Endothelial cell of umbilical vein (primary cell): ENCODE measurements at regions not wholly inside any gene's neighbourhood (a gene's known extent, or its start where the extent isn't known, plus 50 kb on each side); places are given as distances from the start of the nearest gene placed in this dataset.

Experiments used
- BruUV-seq: library from RNA; stranded (reverse); fragments of 400-500 nt; replicated peaks from 2 replicates; lab custom pipeline; 2021; lab: Mats Ljungman, UMichigan
- CTCF ChIA-PET: fragments of 300-600, 350-600 bp; sonication (Branson Sonifier 250); formaldehyde crosslinking; loops from one replicate; lab custom pipeline; 2021; ENCODE audit warnings: antibody characterized with exemption, inconsistent platforms; lab: Charles Lee
- POLR2A ChIA-PET: fragments of 300-600, 350-600 bp; sonication (Branson Sonifier 250); formaldehyde crosslinking; loops from one replicate; lab custom pipeline; 2021; ENCODE audit warnings: antibody characterized with exemption, inconsistent platforms; lab: Charles Lee
- DNase-seq: peaks from one replicate; pipeline ENCODE4 v3.0.0-alpha.2; 2011; ENCODE audit warnings: low read depth, low spot score
- FAIRE-seq: peaks from 2 replicates; lab custom pipeline; 2011; peaks lifted over from hg19 to GRCh38; lab: Jason Lieb, UNC
- H2AFZ ChIP-seq: 2 replicates; pipeline ENCODE4 v1.6.0; 2012; ENCODE audit warnings: low read depth, low read length, control low read depth, inconsistent platforms
- H3K27ac ChIP-seq: 2 replicates; pipeline ENCODE4 v1.5.1; 2011; ENCODE audit warnings: low read depth, mild to moderate bottlenecking, control low read depth, low read length, moderate library complexity; ENCODE audit not compliant: insufficient read depth
- H3K27me3 ChIP-seq, 2 experiments: 2 replicates each; pipeline versions ENCODE4 v1.6.0 to v1.6.1; 2011; ENCODE audit warnings: low read length in 2 of 2, mixed read lengths in 1 of 2; ENCODE audit not compliant: control insufficient read depth in 2 of 2, insufficient read depth in 2 of 2
- H3K36me3 ChIP-seq, 2 experiments: 2 replicates in 1 of 2; 3 replicates in 1 of 2; pipeline ENCODE4 v1.5.1; 2011; ENCODE audit warnings: low read length in 2 of 2, mild to moderate bottlenecking in 1 of 2, moderate library complexity in 1 of 2; ENCODE audit not compliant: control insufficient read depth in 2 of 2, insufficient read depth in 2 of 2; ENCODE audit errors: extremely low read depth in 1 of 2
- H3K4me1 ChIP-seq: 3 replicates; pipeline ENCODE4 v1.5.1; 2011; ENCODE audit warnings: mild to moderate bottlenecking, low read length; ENCODE audit not compliant: control insufficient read depth, insufficient read depth; ENCODE audit errors: extremely low read depth
- H3K4me2 ChIP-seq: 2 replicates; pipeline ENCODE4 v1.6.1; 2011; ENCODE audit warnings: low read length, control low read depth, mixed read lengths; ENCODE audit not compliant: insufficient read depth
- H3K4me3 ChIP-seq, 3 experiments: fragments of 200-600 bp in 1 of 3; sonication (generic), shearing (Covaris generic) in 1 of 3; replicated peaks in 1 of 3; 2 replicates each; pipeline ENCODE4 v1.5.1; 2011 to 2016; ENCODE audit warnings: control low read depth in 3 of 3, low read length in 3 of 3, mild to moderate bottlenecking in 2 of 3, inconsistent platforms in 1 of 3, low read depth in 1 of 3, moderate library complexity in 1 of 3; ENCODE audit not compliant: insufficient read depth in 1 of 3
- H3K79me2 ChIP-seq: 2 replicates; pipeline ENCODE4 v1.6.0; 2012; ENCODE audit warnings: low read length, inconsistent platforms; ENCODE audit not compliant: control insufficient read depth, insufficient read depth
- H3K9ac ChIP-seq: replicated peaks from 2 replicates; pipeline ENCODE3; 2011; ENCODE audit warnings: low read length, control low read depth; ENCODE audit not compliant: insufficient read depth; ENCODE audit errors: extremely low read depth
- H3K9me1 ChIP-seq: replicated peaks from 3 replicates; pipeline ENCODE4 v1.6.0; 2011; ENCODE audit warnings: mild to moderate bottlenecking, low read length; ENCODE audit not compliant: control insufficient read depth, insufficient read depth; ENCODE audit errors: extremely low read depth
- H3K9me3 ChIP-seq: replicated peaks from 2 replicates; pipeline ENCODE4 v1.5.1; 2012; ENCODE audit warnings: low read length, inconsistent platforms; ENCODE audit not compliant: control insufficient read depth, insufficient read depth
- H4K20me1 ChIP-seq: replicated peaks from 2 replicates; pipeline ENCODE3; 2011; ENCODE audit warnings: mild to moderate bottlenecking, low read length; ENCODE audit not compliant: control insufficient read depth, insufficient read depth; ENCODE audit errors: extremely low read depth
- CTCF ChIP-seq, 2 donors: IDR thresholded peaks; 1 replicate in 1 of 2; 2 replicates in 1 of 2; pipeline ENCODE4 v1.5.1; 2011; ENCODE audit warnings: low read length in 2 of 2, mild to moderate bottlenecking in 2 of 2, moderate library complexity in 2 of 2, control low read depth in 1 of 2, inconsistent platforms in 1 of 2, low read depth in 1 of 2; ENCODE audit not compliant: insufficient read depth in 1 of 2; ENCODE audit errors: extremely low read depth in 1 of 2
- EZH2 ChIP-seq: IDR thresholded peaks from 2 replicates; pipeline ENCODE4 v1.6.1; 2012; ENCODE audit warnings: borderline replicate concordance, low read depth, mild to moderate bottlenecking, moderate library complexity, low read length, inconsistent platforms; ENCODE audit not compliant: severe bottlenecking
- FOS ChIP-seq: IDR thresholded peaks from 2 replicates; pipeline ENCODE4 v1.6.1; 2011; ENCODE audit warnings: mild to moderate bottlenecking, low read length, moderate library complexity, borderline replicate concordance; ENCODE audit not compliant: insufficient read depth
- GATA2 ChIP-seq: IDR thresholded peaks from 2 replicates; pipeline ENCODE4 v1.7.0; 2011; ENCODE audit warnings: low read depth, mild to moderate bottlenecking, moderate library complexity, mixed read lengths, low read length; ENCODE audit not compliant: insufficient read length, insufficient read depth
- JUN ChIP-seq: IDR thresholded peaks from 2 replicates; pipeline ENCODE4 v1.6.1; 2011; ENCODE audit warnings: borderline replicate concordance, low read depth; ENCODE audit not compliant: insufficient read length, insufficient read depth
- MYC ChIP-seq: IDR thresholded peaks from one replicate; pipeline ENCODE4 v1.6.1; 2011; ENCODE audit warnings: mild to moderate bottlenecking, low read depth, low read length
- POLR2A ChIP-seq: IDR thresholded peaks from 2 replicates; pipeline ENCODE4 v1.6.1; 2012; ENCODE audit warnings: low read depth, mild to moderate bottlenecking, control low read depth, low read length
- POLR2AphosphoS5 ChIP-seq: IDR thresholded peaks from 2 replicates; pipeline ENCODE4 v1.6.1; 2012; ENCODE audit warnings: low read depth, mild to moderate bottlenecking, control low read depth, low read length, moderate library complexity; ENCODE audit not compliant: insufficient read depth
- dilution Hi-C: fragments of 300-500 bp; cut with MboI; formaldehyde crosslinking; loops from one replicate; pipeline ENCODE4 v1.15.0; 2019; ENCODE audit warnings: low sequenced_read_pairs; ENCODE audit not compliant: extremely low pct_ligation_motif_present
- intact Hi-C: fragments of 100-400 bp; cut with micrococcal nuclease; formaldehyde crosslinking; loops from one replicate; pipeline ENCODE4 v1.10.0; 2022
- TF ChIP-seq, protein P1 (sequence below): IDR thresholded peaks from 2 replicates; pipeline ENCODE4 v1.6.1; 2011; ENCODE audit not compliant: insufficient read depth, insufficient read length

DNA sequence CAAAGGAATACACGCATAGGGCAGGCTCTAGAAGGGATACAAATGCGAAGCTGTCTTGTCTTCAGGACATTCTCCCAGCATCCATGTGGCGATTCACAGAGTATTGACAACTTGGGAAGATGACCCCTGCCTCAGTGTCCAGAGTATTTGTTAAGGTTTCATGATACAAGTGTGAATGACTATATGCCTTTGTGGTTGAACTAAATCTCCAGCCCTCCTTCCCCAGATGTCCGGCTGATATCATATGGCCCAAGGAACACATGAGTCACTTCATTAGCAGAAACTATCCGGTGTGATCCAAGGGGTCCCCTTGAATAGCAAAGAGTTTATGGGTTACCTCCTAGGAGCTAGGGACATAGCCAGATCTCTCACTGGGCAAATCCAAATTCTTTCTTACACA is 151.0 kb downstream of the INSIG2 start:
- Histone ChIP-seq H3K9me1 (no peaks in the 10 kb centered on the region), H3K4me3 (no peak overlapping the region), H2AFZ (no peak overlapping the region), H4K20me1 (no peaks in the 10 kb centered on the region), H3K27me3 (no peaks in the 10 kb centered on the region), H3K79me2 (no peaks in the 10 kb centered on the region), H3K4me2 (no peak overlapping the region), H3K27ac (no peak overlapping the region), H3K36me3 (no peaks in the 10 kb centered on the region), H3K9me3 (no peaks in the 10 kb centered on the region), H3K4me1 (no peaks in the 10 kb centered on the region), H3K9ac (no peak overlapping the region)
- intact Hi-C loops (no loop called here), dilution Hi-C loops (no loop called here)
- no peak for DNase-seq
- CTCF ChIA-PET, result interaction anchor here (1.6 kb wide), 1 partner anchor 18 kb away, joined by 6 read pairs; no protein-coding TSS in a partner anchor
- POLR2A ChIA-PET, result no interaction called here
- no peak for FAIRE-seq
- no TSS peak for BruUV-seq
- no peak for TF ChIP-seq JUN
- TF ChIP-seq FOS, result no peak
- TF ChIP-seq EZH2, result no peak
- no peak for TF ChIP-seq POLR2A
- no peak for TF ChIP-seq GATA2
- TF ChIP-seq, protein P1, sequence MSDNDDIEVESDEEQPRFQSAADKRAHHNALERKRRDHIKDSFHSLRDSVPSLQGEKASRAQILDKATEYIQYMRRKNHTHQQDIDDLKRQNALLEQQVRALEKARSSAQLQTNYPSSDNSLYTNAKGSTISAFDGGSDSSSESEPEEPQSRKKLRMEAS, result no peak

- dilution Hi-C loops (no loop called here), intact Hi-C loops (no loop called here)
- H3K4me3 ChIP-seq, result no peak overlapping the region
- H3K36me3 ChIP-seq, result no peaks in the 10 kb centered on the region
- no peak overlapping the region for H2AFZ ChIP-seq
- BruUV-seq, result no TSS peak
- TF ChIP-seq CTCF (IDR thresholded peaks at IDR 0.05; ENCODE audit: extremely low read depth in 1 of 2, insufficient read depth in 1 of 2, low read depth in 1 of 2, low read length in 2 of 2) (no peak), EZH2 (no peak), GATA2 (no peak), POLR2A (no peak), FOS (no peak), POLR2AphosphoS5 (no peak), JUN (no peak), MYC (no peak)
- TF ChIP-seq, protein P1, result no peak
- no peaks in the 10 kb centered on the region for H3K9me1 ChIP-seq
- ChIA-PET CTCF (no interaction called here), POLR2A (no interaction called here)
- H3K79me2 ChIP-seq, result no peaks in the 10 kb centered on the region
- FAIRE-seq, result no peak
- no peaks in the 10 kb centered on the region for H3K4me1 ChIP-seq
- H3K9me3 ChIP-seq, result no peaks in the 10 kb centered on the region
- H3K4me2 ChIP-seq, result no peak overlapping the region
- H4K20me1 ChIP-seq, result no peaks in the 10 kb centered on the region
- no peak overlapping the region for H3K27ac ChIP-seq
- DNase-seq, result no peak
- H3K27me3 ChIP-seq, result no peaks in the 10 kb centered on the region
- H3K9ac ChIP-seq, result no peak overlapping the region
Measured at GRCh38 chr2:118237451-118237850, 149.2 kb downstream of the INSIG2 start.
